ENCODE measurements at regions not wholly inside any gene's neighbourhood (a gene's known extent, or its start where the extent isn't known, plus 50 kb on each side); places are given as distances from the start of the nearest gene placed in this dataset.

GRCh38 chrX:102847362-102847761 lies 89.7 kb upstream of the RAB40AL start:
- TF ChIP-seq POLR2AphosphoS5 (IDR thresholded peaks at IDR 0.05) (no peak), POLR2A (IDR thresholded peaks at IDR 0.05) (no peak)

Data from suprapubic skin (tissue), 4 donors.